BE2C (cell line): ENCODE measurements at regions not wholly inside any gene's neighbourhood (a gene's known extent, or its start where the extent isn't known, plus 50 kb on each side); places are given as distances from the start of the nearest gene placed in this dataset.

Experiments
- DNase-seq: peaks from one replicate; pipeline ENCODE4 v3.0.0-alpha.2; 2020
- H3K27me3 ChIP-seq: fragments of 250-450 bp; sonication (Bioruptor Pico); 2 replicates; pipeline ENCODE4 v1.5.1; 2020; ENCODE audit warnings: mild to moderate bottlenecking
- H3K36me3 ChIP-seq: fragments of 250-450 bp; sonication (Bioruptor Pico); 2 replicates; pipeline ENCODE4 v1.5.1; 2020; ENCODE audit warnings: mild to moderate bottlenecking
- H3K4me1 ChIP-seq: fragments of 250-450 bp; sonication (Bioruptor Pico); 2 replicates; pipeline ENCODE4 v1.5.1; 2020
- H3K4me3 ChIP-seq: 2 replicates; pipeline ENCODE4 v1.5.1; 2011; ENCODE audit warnings: low read depth, low read length
- H3K9me3 ChIP-seq: fragments of 250-450 bp; sonication (Bioruptor Pico); 2 replicates; pipeline ENCODE4 v1.5.1; 2020
- TF ChIP-seq, protein P1 (sequence below): IDR thresholded peaks from 2 replicates; pipeline ENCODE4 v1.5.1; 2012; ENCODE audit warnings: mild to moderate bottlenecking, low read depth, low read length

DNA sequence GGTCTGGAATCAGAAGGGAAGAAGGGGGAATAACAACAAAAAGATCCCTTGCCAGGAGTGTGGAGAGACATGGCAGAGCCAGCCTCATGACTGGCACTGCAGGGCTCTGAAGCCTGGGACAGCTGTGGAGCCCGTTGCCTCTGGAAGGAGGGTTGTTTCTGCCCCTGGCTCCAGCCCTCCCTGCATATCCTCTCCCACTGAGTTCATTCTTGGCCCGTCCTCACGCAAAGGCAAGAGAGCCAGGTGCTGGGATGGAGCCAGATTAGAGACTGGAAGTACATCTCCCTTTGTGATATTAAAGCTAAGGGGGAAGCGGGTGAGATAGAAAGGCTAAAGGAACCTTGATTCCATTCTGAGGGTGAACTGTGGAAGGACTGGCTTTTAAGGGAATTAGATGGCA lies 141.5 kb upstream of the NPVF start:
- Histone ChIP-seq H3K36me3 (no peaks in the 10 kb centered on the region), H3K4me1 (no peaks in the 10 kb centered on the region), H3K4me3 (no peak overlapping the region), H3K9me3 (0 out of 2 replicates have a peak, but pooled peaks cover 2% of the 10 kb centered on the region), H3K27me3 (peaks cover 25% of the 10 kb centered on the region)
- TF ChIP-seq, protein P1, sequence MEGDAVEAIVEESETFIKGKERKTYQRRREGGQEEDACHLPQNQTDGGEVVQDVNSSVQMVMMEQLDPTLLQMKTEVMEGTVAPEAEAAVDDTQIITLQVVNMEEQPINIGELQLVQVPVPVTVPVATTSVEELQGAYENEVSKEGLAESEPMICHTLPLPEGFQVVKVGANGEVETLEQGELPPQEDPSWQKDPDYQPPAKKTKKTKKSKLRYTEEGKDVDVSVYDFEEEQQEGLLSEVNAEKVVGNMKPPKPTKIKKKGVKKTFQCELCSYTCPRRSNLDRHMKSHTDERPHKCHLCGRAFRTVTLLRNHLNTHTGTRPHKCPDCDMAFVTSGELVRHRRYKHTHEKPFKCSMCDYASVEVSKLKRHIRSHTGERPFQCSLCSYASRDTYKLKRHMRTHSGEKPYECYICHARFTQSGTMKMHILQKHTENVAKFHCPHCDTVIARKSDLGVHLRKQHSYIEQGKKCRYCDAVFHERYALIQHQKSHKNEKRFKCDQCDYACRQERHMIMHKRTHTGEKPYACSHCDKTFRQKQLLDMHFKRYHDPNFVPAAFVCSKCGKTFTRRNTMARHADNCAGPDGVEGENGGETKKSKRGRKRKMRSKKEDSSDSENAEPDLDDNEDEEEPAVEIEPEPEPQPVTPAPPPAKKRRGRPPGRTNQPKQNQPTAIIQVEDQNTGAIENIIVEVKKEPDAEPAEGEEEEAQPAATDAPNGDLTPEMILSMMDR, result no peak
- no peak for DNase-seq

DNA sequence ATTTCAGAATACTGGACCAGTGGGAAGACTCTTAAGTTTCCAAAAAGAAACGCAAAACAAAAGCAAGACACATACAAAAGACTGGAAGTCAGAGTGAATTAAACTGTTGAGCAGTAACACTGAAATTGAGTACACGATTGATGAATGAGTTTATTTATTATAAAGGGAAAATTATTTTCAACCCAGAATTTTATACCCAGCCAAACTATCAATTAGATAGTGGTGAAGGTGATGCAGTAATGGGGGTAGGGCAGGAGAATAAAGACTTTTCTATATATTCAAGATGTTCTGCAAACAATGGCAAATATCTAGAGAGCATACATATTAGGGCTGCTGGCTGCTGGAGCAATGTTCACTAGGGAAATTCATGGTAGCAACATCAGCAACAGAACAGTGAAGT lies 143.7 kb upstream of the NPVF start:
- Histone ChIP-seq H3K27me3 (peaks cover 22% of the 10 kb centered on the region), H3K4me3 (no peak overlapping the region), H3K9me3 (0 out of 2 replicates have a peak, but pooled peaks cover 2% of the 10 kb centered on the region), H3K36me3 (no peaks in the 10 kb centered on the region), H3K4me1 (no peaks in the 10 kb centered on the region)
- TF ChIP-seq, protein P1, result no peak
- no peak for DNase-seq

DNA sequence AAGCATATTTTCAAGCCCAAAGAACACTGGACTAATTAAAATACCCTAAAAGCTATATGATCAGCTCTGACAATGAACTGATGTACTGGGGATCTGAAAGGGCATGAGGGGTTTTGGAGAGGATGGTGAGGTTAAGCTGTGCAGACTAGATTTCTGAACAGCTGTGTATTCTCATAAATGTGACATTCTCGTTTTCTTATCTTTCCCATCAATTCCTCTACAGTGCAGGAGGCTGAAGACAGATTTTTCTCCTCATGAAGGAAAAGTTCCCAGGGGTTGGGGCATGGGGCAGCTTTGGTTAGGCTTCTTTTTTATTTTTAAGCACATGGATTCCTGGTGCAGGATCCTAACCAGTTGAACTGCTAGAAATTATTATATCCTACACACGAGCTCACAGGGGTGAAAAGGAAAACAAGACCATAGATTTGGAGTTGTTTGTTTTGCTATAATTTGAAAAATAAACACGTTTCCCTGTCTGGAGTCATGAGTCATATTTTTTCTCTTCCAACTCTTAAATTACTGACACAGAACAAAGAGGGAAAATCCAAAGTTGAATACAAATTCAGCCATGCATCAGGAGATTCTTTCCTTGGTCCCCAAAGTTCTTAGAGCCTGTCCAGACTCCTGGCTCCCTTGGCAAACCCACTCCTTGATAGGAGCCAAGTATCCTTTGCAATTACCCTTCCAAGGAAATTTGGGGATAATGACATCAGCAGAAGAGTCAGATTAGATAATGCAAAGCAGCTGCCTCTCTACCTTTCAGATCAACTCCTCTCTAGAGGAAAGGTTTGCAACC lies 147.7 kb upstream of the NPVF start:
- no peaks in the 10 kb centered on the region for H3K4me1 ChIP-seq
- peaks cover 6% of the 10 kb centered on the region for H3K27me3 ChIP-seq
- no peak for DNase-seq
- H3K4me3 ChIP-seq, result no peak overlapping the region
- H3K9me3 ChIP-seq, result no peaks in the 10 kb centered on the region
- H3K36me3 ChIP-seq, result no peaks in the 10 kb centered on the region
- TF ChIP-seq, protein P1, result no peak

DNA sequence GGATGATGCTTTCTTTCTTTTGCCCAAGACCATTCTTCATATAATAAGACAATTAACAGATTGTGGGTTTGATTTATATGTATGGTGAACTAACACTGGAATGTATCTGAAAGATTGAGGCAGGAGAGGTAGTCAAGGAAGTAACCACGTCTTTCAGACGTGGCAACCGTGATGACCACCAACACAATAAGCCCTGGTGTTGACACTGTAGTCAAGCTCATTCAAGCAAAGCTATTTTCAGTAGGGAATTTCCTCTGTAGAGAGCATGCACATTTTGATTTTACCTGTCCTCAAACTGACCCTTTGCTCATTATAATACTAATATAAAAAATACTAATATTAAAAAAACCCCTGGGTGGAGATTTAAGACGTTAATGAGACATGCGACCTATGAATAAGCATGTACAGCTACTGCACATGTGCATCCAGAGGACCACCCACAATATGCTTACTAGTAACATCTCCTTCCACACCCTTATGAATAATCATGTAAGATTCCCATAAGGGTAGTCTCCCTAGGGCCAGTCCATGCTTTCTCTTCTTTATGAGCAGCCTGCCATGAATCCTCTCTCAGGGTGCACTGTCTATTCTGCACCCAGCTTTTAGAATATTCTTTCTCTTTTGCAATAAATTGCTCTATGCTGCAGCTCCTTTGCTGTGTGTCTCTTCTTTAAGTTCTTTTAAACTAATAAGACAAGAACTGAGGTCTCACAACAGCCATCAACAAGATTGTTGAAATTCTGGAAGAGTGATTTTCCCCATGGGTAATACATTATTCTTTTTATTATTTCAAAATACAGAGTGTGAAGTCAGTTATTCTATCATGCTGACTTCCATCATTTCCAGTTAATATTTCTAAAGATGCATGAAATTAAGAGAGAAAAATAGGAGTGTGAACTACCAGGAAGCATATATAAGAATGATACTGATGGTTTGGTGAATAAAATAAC lies 151.3 kb upstream of the NPVF start:
- Histone ChIP-seq H3K9me3 (no peaks in the 10 kb centered on the region), H3K27me3 (peaks cover 35% of the 10 kb centered on the region), H3K36me3 (no peaks in the 10 kb centered on the region), H3K4me3 (no peak overlapping the region), H3K4me1 (no peaks in the 10 kb centered on the region)
- TF ChIP-seq, protein P1, result no peak
- DNase-seq, result no peak

DNA sequence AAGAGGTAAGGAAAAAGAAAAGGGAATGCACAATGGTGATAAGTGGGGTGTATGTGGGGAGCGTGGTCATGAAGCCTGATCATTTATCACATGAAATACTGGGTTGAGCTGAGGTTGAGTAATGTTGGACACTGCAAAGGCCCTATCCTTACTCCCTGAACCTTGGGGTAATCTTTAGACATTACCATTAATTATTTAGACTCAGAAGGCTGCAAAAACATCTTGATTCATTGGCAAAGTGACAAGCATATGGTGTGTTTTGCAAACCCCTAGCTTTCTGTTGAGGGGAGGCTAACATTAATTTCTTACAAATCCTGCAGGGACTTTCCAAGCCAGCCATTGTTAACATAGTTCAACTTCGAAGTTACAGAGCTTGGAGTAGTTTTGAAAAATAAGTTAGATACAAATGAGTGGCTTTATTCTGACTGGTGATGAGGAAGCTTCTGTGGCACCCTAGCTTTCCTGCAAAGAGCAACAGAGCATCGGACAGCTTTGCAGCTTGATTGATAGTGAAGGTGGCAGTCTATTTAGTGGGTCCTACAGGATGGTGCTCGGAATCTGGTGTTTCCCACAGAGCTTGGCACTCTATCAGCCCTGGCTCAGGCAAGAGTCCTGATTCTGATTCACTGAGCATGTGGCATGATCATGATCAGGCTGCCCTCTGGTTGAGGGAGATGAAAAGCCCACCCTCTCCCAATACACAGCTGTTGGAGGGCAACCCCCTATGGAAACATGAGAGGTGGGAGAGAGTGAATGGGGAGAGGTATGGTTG lies 153.7 kb upstream of the NPVF start:
- TF ChIP-seq, protein P1, result no peak
- Histone ChIP-seq H3K9me3 (no peaks in the 10 kb centered on the region), H3K4me3 (no peak overlapping the region), H3K36me3 (no peaks in the 10 kb centered on the region), H3K27me3 (peaks cover 35% of the 10 kb centered on the region), H3K4me1 (no peaks in the 10 kb centered on the region)
- DNase-seq, result no peak
